Fibroblast of pulmonary artery (primary cell): ENCODE measurements at regions not wholly inside any gene's neighbourhood (a gene's known extent, or its start where the extent isn't known, plus 50 kb on each side); places are given as distances from the start of the nearest gene placed in this dataset.

Experiments used
- DNase-seq: peaks from one replicate; pipeline ENCODE4 v3.0.0-alpha.2; 2010; ENCODE audit warnings: low read depth
- H3K4me3 ChIP-seq: replicated peaks from 2 replicates; pipeline ENCODE4 v1.5.1; 2011; ENCODE audit warnings: low read depth, mild to moderate bottlenecking, control low read depth, low read length, moderate library complexity
- CTCF ChIP-seq: IDR thresholded peaks from 2 replicates; pipeline ENCODE4 v1.5.1; 2011; ENCODE audit warnings: mild to moderate bottlenecking, control low read depth, low read length, inconsistent platforms; ENCODE audit errors: missing control alignments

GRCh38 chr11:27886857-27887256 lies 186.6 kb upstream of the BDNF start:
- H3K4me3 ChIP-seq = no peak overlapping the region
- no peak for TF ChIP-seq CTCF
- DNase-seq = no peak

- H3K4me3 ChIP-seq = no peak overlapping the region
- no peak for DNase-seq
- no peak for TF ChIP-seq CTCF
These were observed 181.9 kb upstream of the BDNF start for GRCh38 chr11:27882066-27882697.

GRCh38 chr11:27875831-27876775 lies 175.8 kb upstream of the BDNF start:
- no peak for TF ChIP-seq CTCF
- no peak overlapping the region for H3K4me3 ChIP-seq
- no peak for DNase-seq

- H3K4me3 ChIP-seq = no peak overlapping the region
- no peak for TF ChIP-seq CTCF
- DNase-seq = peak; percentile 13
These were observed 175.0 kb upstream of the BDNF start for GRCh38 chr11:27874998-27875830.

GRCh38 chr11:27873664-27874063 lies 173.4 kb upstream of the BDNF start:
- no peak overlapping the region for H3K4me3 ChIP-seq
- DNase-seq = no peak
- TF ChIP-seq CTCF = no peak

- no peak for DNase-seq
- no peak overlapping the region for H3K4me3 ChIP-seq
- no peak for TF ChIP-seq CTCF
These were observed 170.8 kb upstream of the BDNF start for GRCh38 chr11:27871056-27871455.
